MCF 10A (cell line): ENCODE measurements at regions not wholly inside any gene's neighbourhood (a gene's known extent, or its start where the extent isn't known, plus 50 kb on each side); places are given as distances from the start of the nearest gene placed in this dataset.

ENCODE experiments used
- BruUV-seq: library from RNA; stranded (reverse); fragments of 400-500 nt; replicated peaks from 2 replicates; lab custom pipeline; 2021; lab: Mats Ljungman, UMichigan
- CTCF ChIA-PET: fragments of 300-600 bp; sonication (Branson Sonifier 250); formaldehyde crosslinking; extraction: SDS; loops from one replicate; lab custom pipeline; 2021; ENCODE audit warnings: antibody characterized with exemption, inconsistent platforms; lab: Yijun Ruan, JAX
- POLR2A ChIA-PET: fragments of 300-600, 350-650 bp; sonication (Branson Sonifier 250); formaldehyde crosslinking; extraction: SDS; loops from one replicate; lab custom pipeline; 2020; ENCODE audit warnings: antibody characterized with exemption, inconsistent platforms; lab: Yijun Ruan, JAX
- DNase-seq: peaks from one replicate; pipeline ENCODE4 v3.0.0-alpha.2; 2018; ENCODE audit not compliant: unreplicated experiment
- H3K27ac Mint-ChIP-seq: one replicate; pipeline ENCODE4 v1.8.0; 2022; ENCODE audit warnings: mild to moderate bottlenecking, low read depth, mixed read lengths; ENCODE audit not compliant: unreplicated experiment
- H3K27me3 Mint-ChIP-seq: one replicate; pipeline ENCODE4 v1.8.0; 2022; ENCODE audit warnings: mixed read lengths; ENCODE audit not compliant: insufficient read depth, unreplicated experiment
- H3K36me3 Mint-ChIP-seq: one replicate; pipeline ENCODE4 v1.8.0; 2022; ENCODE audit warnings: mild to moderate bottlenecking, moderate library complexity, mixed read lengths; ENCODE audit not compliant: insufficient read depth, unreplicated experiment
- H3K4me1 Mint-ChIP-seq: one replicate; pipeline ENCODE4 v1.8.0; 2022; ENCODE audit warnings: mixed read lengths; ENCODE audit not compliant: insufficient read depth, unreplicated experiment
- H3K4me3 Mint-ChIP-seq: one replicate; pipeline ENCODE4 v1.8.0; 2022; ENCODE audit warnings: mild to moderate bottlenecking, moderate library complexity, mixed read lengths; ENCODE audit not compliant: unreplicated experiment
- H3K9me3 Mint-ChIP-seq: one replicate; pipeline ENCODE4 v1.8.0; 2022; ENCODE audit warnings: mixed read lengths; ENCODE audit not compliant: unreplicated experiment
- intact Hi-C: fragments of 100-400 bp; cut with micrococcal nuclease; formaldehyde crosslinking; loops from 2 replicates; pipeline ENCODE4 v1.14.1; 2022
- TF ChIP-seq, protein P1 (sequence below): fragments of 200-600 bp; IDR thresholded peaks from one replicate; pipeline ENCODE4 v1.8.0; 2022; ENCODE audit warnings: antibody characterized with exemption, mild to moderate bottlenecking; ENCODE audit not compliant: unreplicated experiment

DNA sequence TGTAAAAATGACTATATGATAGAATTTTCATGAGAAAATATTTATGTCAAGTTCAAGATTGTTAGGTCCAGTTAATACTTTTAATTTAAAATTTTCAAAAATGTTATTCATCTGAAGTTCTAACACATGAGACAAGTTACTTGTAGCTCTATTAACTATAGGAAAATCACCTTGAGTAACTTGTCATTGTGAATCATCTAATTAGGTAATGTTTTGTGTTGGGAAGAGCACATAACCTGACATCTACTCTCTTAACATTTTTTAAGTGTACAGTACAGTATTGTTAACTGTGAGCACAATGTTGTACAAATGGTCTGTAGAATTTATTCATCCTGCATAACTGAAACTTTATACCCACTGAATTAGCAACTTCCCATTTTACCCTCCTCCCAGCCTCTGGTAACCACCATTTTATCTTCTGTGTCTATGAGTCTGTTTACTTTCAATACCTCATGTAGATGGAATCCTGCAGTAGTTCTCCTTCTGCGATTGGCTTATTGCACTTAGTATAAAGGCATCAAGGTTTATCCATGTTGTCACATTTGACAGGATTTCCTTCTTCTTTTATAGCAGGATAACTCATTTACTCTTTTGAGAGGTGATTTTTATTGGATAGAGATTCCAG is 54.6 kb downstream of the ARL4A start:
- Mint-ChIP-seq H3K4me1 (peaks cover 6% of the 10 kb centered on the region), H3K36me3 (no peaks in the 10 kb centered on the region), H3K27me3 (no peaks in the 10 kb centered on the region), H3K4me3 (no peak overlapping the region), H3K9me3 (no peaks in the 10 kb centered on the region), H3K27ac (no peak overlapping the region)
- intact Hi-C loops: no loop called here
- DNase-seq: no peak
- CTCF ChIA-PET: no interaction called here
- no TSS peak for BruUV-seq
- POLR2A ChIA-PET: interaction anchor here (1.0 kb wide), 1 partner anchor 23 kb away, joined by 3 read pairs; no protein-coding TSS in a partner anchor
- TF ChIP-seq, protein P1, sequence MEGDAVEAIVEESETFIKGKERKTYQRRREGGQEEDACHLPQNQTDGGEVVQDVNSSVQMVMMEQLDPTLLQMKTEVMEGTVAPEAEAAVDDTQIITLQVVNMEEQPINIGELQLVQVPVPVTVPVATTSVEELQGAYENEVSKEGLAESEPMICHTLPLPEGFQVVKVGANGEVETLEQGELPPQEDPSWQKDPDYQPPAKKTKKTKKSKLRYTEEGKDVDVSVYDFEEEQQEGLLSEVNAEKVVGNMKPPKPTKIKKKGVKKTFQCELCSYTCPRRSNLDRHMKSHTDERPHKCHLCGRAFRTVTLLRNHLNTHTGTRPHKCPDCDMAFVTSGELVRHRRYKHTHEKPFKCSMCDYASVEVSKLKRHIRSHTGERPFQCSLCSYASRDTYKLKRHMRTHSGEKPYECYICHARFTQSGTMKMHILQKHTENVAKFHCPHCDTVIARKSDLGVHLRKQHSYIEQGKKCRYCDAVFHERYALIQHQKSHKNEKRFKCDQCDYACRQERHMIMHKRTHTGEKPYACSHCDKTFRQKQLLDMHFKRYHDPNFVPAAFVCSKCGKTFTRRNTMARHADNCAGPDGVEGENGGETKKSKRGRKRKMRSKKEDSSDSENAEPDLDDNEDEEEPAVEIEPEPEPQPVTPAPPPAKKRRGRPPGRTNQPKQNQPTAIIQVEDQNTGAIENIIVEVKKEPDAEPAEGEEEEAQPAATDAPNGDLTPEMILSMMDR: no peak

DNA sequence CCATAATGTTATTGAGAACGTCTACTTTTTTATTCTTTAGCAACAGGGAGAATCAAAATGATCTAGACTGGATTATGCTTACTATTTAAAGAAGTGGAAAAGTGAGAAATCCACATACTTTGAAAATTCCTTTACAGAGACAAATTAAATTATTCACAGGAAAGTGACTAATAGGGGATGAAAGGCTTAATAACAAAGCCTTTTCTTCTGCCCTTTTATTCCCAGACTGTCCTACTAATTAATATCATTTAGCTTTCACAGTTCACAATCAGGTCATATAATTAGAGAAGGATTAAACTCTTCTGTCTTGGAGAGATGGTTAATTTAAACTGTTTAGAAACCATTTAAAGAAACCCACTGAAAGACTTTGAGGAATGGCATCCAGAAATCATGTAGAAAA is 58.8 kb downstream of the ARL4A start:
- POLR2A ChIA-PET: interaction anchor here (0.7 to 1.0 kb wide), 2 partner anchors 31 to 512 kb away, joined by 3 to 4 read pairs; no protein-coding TSS in a partner anchor
- Mint-ChIP-seq H3K4me3 (no peak overlapping the region), H3K4me1 (peaks cover 6% of the 10 kb centered on the region), H3K9me3 (no peaks in the 10 kb centered on the region), H3K27me3 (no peaks in the 10 kb centered on the region), H3K27ac (no peak overlapping the region), H3K36me3 (no peaks in the 10 kb centered on the region)
- DNase-seq: no peak
- BruUV-seq: no TSS peak
- TF ChIP-seq, protein P1: no peak
- intact Hi-C loops: no loop called here
- CTCF ChIA-PET: interaction anchor here (0.8 kb wide), 1 partner anchor 60 kb away, joined by 3 read pairs; no protein-coding TSS in a partner anchor

DNA sequence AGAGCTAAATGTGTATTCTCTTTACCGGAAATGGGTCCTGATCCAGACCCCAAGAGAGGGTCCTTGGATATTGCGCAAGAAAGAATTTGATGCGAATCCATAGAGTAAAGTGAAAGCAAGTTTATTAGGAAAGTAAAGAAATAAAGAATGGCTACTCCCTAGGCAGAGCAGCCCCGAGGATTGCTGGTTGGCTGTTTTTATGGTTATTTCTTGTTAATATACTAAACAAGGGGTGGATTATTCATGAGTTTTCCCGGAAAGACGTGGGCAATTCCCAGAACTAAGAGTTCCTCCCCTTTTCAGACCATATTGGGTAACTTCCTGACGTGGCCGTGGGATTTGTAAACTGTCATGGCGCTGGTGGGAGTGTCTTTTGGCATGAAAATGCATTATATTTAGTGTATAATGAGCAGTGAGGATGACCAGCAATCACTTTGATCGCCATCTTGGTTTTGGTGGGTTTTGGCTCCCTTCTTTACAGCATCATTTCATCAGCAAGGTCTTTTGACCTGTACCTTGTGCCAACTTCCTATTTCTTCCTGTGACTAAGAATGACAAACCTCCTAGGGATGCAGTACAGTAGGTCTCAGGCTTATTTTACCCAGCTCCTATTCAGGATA is 60.4 kb downstream of the ARL4A start:
- TF ChIP-seq, protein P1: no peak
- Mint-ChIP-seq H3K9me3 (no peaks in the 10 kb centered on the region), H3K27ac (no peak overlapping the region), H3K27me3 (no peaks in the 10 kb centered on the region), H3K36me3 (no peaks in the 10 kb centered on the region), H3K4me3 (no peak overlapping the region), H3K4me1 (no peaks in the 10 kb centered on the region)
- ChIA-PET CTCF (interaction anchor here (0.7 to 0.9 kb wide), 2 partner anchors 20 to 273 kb away, joined by 3 read pairs; no protein-coding TSS in a partner anchor), POLR2A (no interaction called here)
- peak; percentile 9 for DNase-seq
- intact Hi-C loops: no loop called here
- BruUV-seq: no TSS peak

DNA sequence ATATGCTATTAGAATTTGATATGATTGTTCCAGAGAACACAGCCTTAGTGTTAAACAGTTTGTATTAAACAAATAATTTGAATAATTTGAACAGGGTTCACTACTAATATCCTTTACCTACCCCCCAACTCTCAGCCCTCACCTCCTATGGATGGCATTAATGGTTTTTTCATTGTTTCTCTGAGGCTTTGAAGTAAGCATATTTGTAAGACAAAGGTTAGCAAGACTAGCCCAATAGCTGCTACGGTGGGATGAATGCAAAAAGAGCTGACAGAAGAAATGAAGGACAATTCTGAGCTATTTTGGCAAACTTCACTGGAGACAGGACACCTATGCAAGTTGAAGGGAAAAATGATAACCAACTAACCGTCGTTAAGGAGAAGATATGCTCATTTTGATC is 61.6 kb downstream of the ARL4A start:
- H3K36me3 Mint-ChIP-seq: no peaks in the 10 kb centered on the region
- H3K4me3 Mint-ChIP-seq: no peak overlapping the region
- no peaks in the 10 kb centered on the region for H3K27me3 Mint-ChIP-seq
- BruUV-seq: no TSS peak
- TF ChIP-seq, protein P1: no peak
- POLR2A ChIA-PET: interaction anchor here (1.2 kb wide), 1 partner anchor 18 kb away, joined by 3 read pairs; no protein-coding TSS in a partner anchor
- H3K4me1 Mint-ChIP-seq: peaks cover 3% of the 10 kb centered on the region
- no peaks in the 10 kb centered on the region for H3K9me3 Mint-ChIP-seq
- no peak for DNase-seq
- CTCF ChIA-PET: no interaction called here
- intact Hi-C loops: no loop called here
- H3K27ac Mint-ChIP-seq: no peak overlapping the region
